ENCODE measurements at regions not wholly inside any gene's neighbourhood (a gene's known extent, or its start where the extent isn't known, plus 50 kb on each side); places are given as distances from the start of the nearest gene placed in this dataset.

- TF ChIP-seq CTCF (IDR thresholded peaks at IDR 0.05) (no peak), TCF7L2 (IDR thresholded peaks at IDR 0.05; ENCODE audit: low read depth, low read length) (no peak), POLR2AphosphoS5 (IDR thresholded peaks at IDR 0.05; ENCODE audit: low read depth, low read length) (no peak), SIN3A (IDR thresholded peaks at IDR 0.05; ENCODE audit: borderline replicate concordance, insufficient read depth, low read depth, low read length) (no peak), REST (IDR thresholded peaks at IDR 0.05; ENCODE audit: insufficient read depth in 1 of 2, low read depth in 2 of 2, low read length in 1 of 2) (no peak)
Observed at GRCh38 chr4:57658673-57659072, 548.5 kb upstream of the IGFBP7 start.
